ENCODE measurements at regions not wholly inside any gene's neighbourhood (a gene's known extent, or its start where the extent isn't known, plus 50 kb on each side); places are given as distances from the start of the nearest gene placed in this dataset.
"Not testable (repeated sequence)": the region's sequence is repeated elsewhere in the genome, so short reads cannot be mapped to it uniquely, and the experiment has no call there.

- Histone ChIP-seq H3K27me3 (ENCODE audit: control insufficient read depth in 1 of 2, insufficient read depth in 2 of 2, low read length in 2 of 2) (no peaks in the 10 kb centered on the region), H3K27ac (ENCODE audit: low read depth in 1 of 2, low read length in 2 of 2) (no peak overlapping the region), H3K4me3 (ENCODE audit: low read length) (no peak overlapping the region), H3K36me3 (ENCODE audit: insufficient read depth, low read length) (no peaks in the 10 kb centered on the region), H3K4me1 (ENCODE audit: insufficient read depth, low read length) (no peaks in the 10 kb centered on the region), H3K9me3 (ENCODE audit: control insufficient read depth in 1 of 2, insufficient read depth in 1 of 2, low read length in 2 of 2) (peaks cover 8% of the 10 kb centered on the region in 2 experiments)
- no peak for TF ChIP-seq CTCF (IDR thresholded peaks at IDR 0.05)
- no peak overlapping the region for H3K27ac Mint-ChIP-seq
- no peak for ATAC-seq (ENCODE audit: poor library complexity)
- intact Hi-C loops (cut with DNase I, micrococcal nuclease), result no loop called here
- no peaks in the 10 kb centered on the region for H3K27me3 Mint-ChIP-seq
- H3K36me3 Mint-ChIP-seq (ENCODE audit: low read depth), result no peaks in the 10 kb centered on the region
- no peak overlapping the region for H3K4me3 Mint-ChIP-seq
- POLR2A ChIA-PET, result no interaction called here
- H3K9me3 Mint-ChIP-seq, result peaks cover 12% of the 10 kb centered on the region
- DNase-seq, result no peak
- CTCF ChIA-PET, result no interaction called here
- no peaks in the 10 kb centered on the region for H3K4me1 Mint-ChIP-seq (ENCODE audit: low read depth)
Measured at GRCh38 chr5:125251703-125252102, 505.3 kb upstream of the ZNF608 start.

- H3K36me3 ChIP-seq (ENCODE audit: insufficient read depth, low read length); intact Hi-C loops (cut with DNase I, micrococcal nuclease); H3K4me3 ChIP-seq (ENCODE audit: low read length); H3K4me3 Mint-ChIP-seq; H3K27me3 Mint-ChIP-seq; CTCF ChIA-PET; H3K4me1 ChIP-seq (ENCODE audit: insufficient read depth, low read length); H3K27ac ChIP-seq (ENCODE audit: low read depth in 1 of 2, low read length in 2 of 2); H3K9me3 ChIP-seq (ENCODE audit: control insufficient read depth in 1 of 2, insufficient read depth in 1 of 2, low read length in 2 of 2); POLR2A ChIA-PET; H3K27me3 ChIP-seq (ENCODE audit: control insufficient read depth in 1 of 2, insufficient read depth in 2 of 2, low read length in 2 of 2); DNase-seq; ATAC-seq (ENCODE audit: poor library complexity); H3K36me3 Mint-ChIP-seq (ENCODE audit: low read depth); H3K4me1 Mint-ChIP-seq (ENCODE audit: low read depth); H3K27ac Mint-ChIP-seq: not testable (repeated sequence)
- peaks cover 12% of the 10 kb centered on the region for H3K9me3 Mint-ChIP-seq
Measured at GRCh38 chr5:125253634-125254033, 507.2 kb upstream of the ZNF608 start.

- no peaks in the 10 kb centered on the region for H3K4me1 ChIP-seq (ENCODE audit: insufficient read depth, low read length)
- TF ChIP-seq CTCF (IDR thresholded peaks at IDR 0.05), result no peak
- CTCF ChIA-PET, result no interaction called here
- H3K27ac ChIP-seq (ENCODE audit: low read depth in 1 of 2, low read length in 2 of 2), result no peak overlapping the region
- Mint-ChIP-seq H3K4me1 (ENCODE audit: low read depth) (no peaks in the 10 kb centered on the region), H3K4me3 (no peak overlapping the region), H3K9me3 (peaks cover 12% of the 10 kb centered on the region), H3K27ac (no peak overlapping the region), H3K36me3 (ENCODE audit: low read depth) (no peaks in the 10 kb centered on the region), H3K27me3 (no peaks in the 10 kb centered on the region)
- DNase-seq (no peak), ATAC-seq (ENCODE audit: poor library complexity) (no peak)
- no peaks in the 10 kb centered on the region for H3K27me3 ChIP-seq (ENCODE audit: control insufficient read depth in 1 of 2, insufficient read depth in 2 of 2, low read length in 2 of 2)
- no peaks in the 10 kb centered on the region for H3K36me3 ChIP-seq (ENCODE audit: insufficient read depth, low read length)
- H3K9me3 ChIP-seq (ENCODE audit: control insufficient read depth in 1 of 2, insufficient read depth in 1 of 2, low read length in 2 of 2), result peaks cover 8% of the 10 kb centered on the region in 2 experiments
- POLR2A ChIA-PET, result no interaction called here
- no peak overlapping the region for H3K4me3 ChIP-seq (ENCODE audit: low read length)
- intact Hi-C loops (cut with DNase I, micrococcal nuclease), result no loop called here
Measured at GRCh38 chr5:125254267-125254666, 507.8 kb upstream of the ZNF608 start.

GRCh38 chr5:125256296-125256695, 509.9 kb upstream of the ZNF608 start:
- POLR2A ChIA-PET, result no interaction called here
- Mint-ChIP-seq H3K27ac (no peak overlapping the region), H3K36me3 (ENCODE audit: low read depth) (no peaks in the 10 kb centered on the region), H3K4me3 (no peak overlapping the region), H3K27me3 (no peaks in the 10 kb centered on the region), H3K4me1 (ENCODE audit: low read depth) (no peaks in the 10 kb centered on the region), H3K9me3 (peaks cover 12% of the 10 kb centered on the region)
- H3K4me3 ChIP-seq (ENCODE audit: low read length), result no peak overlapping the region
- TF ChIP-seq CTCF (IDR thresholded peaks at IDR 0.05), result no peak
- ATAC-seq (ENCODE audit: poor library complexity) (no peak), DNase-seq (no peak)
- H3K27me3 ChIP-seq (ENCODE audit: control insufficient read depth in 1 of 2, insufficient read depth in 2 of 2, low read length in 2 of 2), result no peaks in the 10 kb centered on the region
- CTCF ChIA-PET, result no interaction called here
- intact Hi-C loops (cut with DNase I, micrococcal nuclease), result no loop called here
- H3K9me3 ChIP-seq (ENCODE audit: control insufficient read depth in 1 of 2, insufficient read depth in 1 of 2, low read length in 2 of 2), result peaks cover 8% of the 10 kb centered on the region in 2 experiments
- no peak overlapping the region for H3K27ac ChIP-seq (ENCODE audit: low read depth in 1 of 2, low read length in 2 of 2)
- H3K36me3 ChIP-seq (ENCODE audit: insufficient read depth, low read length), result no peaks in the 10 kb centered on the region
- H3K4me1 ChIP-seq (ENCODE audit: insufficient read depth, low read length), result no peaks in the 10 kb centered on the region

Data from CD4-positive, alpha-beta T cell (primary cell).